ENCODE measurements at regions not wholly inside any gene's neighbourhood (a gene's known extent, or its start where the extent isn't known, plus 50 kb on each side); places are given as distances from the start of the nearest gene placed in this dataset.

DNA sequence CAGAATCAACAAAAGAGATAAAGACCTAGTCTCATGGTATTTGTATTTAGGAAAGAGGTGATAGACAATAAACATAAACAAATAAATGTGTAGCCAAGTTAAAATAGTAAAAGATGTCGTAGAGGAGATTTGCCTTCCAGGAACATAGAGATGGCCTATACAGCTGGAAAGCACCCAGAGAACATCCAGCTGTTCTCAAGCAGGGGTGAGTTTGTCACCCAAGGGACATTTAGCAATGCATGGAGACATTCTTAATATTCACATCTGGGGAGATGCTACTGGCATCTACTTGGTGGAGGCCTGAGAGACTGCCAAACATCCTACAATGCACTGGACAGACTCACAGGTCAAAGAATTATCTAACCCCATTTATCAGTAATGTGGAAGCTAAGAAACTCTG is 88.3 kb downstream of the C11orf87 start:
- TF ChIP-seq, protein P1, sequence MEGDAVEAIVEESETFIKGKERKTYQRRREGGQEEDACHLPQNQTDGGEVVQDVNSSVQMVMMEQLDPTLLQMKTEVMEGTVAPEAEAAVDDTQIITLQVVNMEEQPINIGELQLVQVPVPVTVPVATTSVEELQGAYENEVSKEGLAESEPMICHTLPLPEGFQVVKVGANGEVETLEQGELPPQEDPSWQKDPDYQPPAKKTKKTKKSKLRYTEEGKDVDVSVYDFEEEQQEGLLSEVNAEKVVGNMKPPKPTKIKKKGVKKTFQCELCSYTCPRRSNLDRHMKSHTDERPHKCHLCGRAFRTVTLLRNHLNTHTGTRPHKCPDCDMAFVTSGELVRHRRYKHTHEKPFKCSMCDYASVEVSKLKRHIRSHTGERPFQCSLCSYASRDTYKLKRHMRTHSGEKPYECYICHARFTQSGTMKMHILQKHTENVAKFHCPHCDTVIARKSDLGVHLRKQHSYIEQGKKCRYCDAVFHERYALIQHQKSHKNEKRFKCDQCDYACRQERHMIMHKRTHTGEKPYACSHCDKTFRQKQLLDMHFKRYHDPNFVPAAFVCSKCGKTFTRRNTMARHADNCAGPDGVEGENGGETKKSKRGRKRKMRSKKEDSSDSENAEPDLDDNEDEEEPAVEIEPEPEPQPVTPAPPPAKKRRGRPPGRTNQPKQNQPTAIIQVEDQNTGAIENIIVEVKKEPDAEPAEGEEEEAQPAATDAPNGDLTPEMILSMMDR (IDR thresholded peaks at IDR 0.05), result no peak

DNA sequence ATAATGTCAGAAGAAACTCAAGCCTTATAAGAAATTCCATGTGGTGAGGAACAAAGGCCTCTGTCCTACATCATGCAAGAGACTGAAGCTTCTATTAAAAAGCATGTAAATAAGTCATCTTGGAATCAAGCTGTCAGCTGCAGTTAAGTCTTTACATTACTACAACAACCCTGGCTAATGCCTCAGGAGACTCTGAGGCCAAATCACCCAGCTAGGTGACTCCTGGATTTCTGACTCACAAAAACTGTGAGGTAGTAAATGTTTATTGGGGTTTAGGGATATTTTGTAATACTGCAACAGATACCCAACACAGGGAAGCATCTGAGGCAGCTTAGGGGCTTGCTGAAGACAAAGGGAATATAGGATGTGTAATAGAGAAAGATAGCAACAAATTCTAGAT is 89.6 kb downstream of the C11orf87 start:
- TF ChIP-seq, protein P1 (IDR thresholded peaks at IDR 0.05), result no peak

DNA sequence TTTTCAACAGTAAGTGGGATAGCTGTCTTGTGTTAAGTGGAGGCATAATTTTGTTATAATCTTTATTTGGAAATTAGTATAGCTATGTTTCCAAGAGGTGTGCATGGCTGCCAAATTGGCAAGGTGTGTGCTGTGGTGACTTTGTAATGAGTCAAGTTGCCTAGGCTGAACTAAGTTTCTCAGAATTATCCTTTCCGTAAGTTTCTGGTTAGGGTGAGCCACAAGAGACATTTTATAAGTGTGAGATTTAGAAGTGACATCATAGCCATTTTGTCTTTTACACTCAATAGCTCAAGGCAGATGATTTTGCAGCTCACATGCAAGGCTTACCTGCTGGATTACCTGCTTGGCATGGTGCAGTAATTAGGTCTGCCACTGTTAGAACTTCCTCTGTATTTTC is 90.3 kb downstream of the C11orf87 start:
- TF ChIP-seq, protein P1 (IDR thresholded peaks at IDR 0.05), result no peak

DNA sequence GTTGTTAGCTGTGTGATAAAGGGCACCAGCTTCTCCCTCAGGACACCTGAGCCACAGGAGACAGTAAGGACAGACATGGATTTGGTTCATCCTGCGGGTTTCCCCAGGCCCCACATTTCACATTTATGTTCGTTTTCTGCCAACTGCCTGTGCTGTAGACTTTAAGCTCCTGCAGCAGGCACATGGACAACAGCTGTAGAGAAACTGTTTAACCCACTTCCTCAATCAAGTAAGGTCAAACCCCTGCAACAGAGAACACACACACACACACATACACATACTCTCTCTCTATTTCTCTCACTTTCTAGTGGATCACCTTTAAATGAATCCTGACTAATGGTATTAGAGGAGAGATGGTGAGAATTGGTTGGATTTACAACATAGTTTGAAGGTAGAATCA is 90.7 kb downstream of the C11orf87 start:
- TF ChIP-seq, protein P1 (IDR thresholded peaks at IDR 0.05), result no peak

DNA sequence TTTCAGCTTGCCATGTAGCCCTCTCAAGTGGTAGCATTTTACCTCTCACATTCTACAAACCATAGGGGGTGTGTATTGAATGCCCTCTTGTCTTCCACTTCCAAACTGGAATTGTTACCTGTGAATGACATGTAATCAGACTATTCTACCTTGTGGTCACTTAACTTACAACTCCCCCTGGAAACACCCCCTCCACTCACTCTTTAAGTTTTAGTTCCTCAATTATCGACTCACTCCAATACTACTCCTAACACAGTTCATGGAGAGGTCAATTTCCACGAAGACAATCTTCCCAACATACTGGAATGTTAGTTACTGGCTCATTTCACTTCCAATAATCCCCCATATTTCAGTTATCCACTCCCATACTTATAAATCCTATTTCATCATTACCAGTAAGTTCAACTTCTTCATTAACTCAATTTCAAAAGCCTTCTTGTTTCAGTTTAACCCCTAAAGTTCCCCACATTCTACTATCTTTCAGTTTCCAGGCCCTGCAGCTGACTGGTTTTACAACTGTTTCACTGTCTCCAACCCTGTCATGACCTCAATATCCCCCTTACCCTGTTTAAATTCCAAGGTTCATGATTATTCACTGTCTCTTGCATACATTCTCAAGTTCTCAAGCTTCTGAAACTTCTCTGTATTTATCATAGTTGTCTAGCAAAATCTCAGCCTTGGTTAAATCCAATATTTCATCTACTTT is 92.5 kb downstream of the C11orf87 start:
- TF ChIP-seq, protein P1 (IDR thresholded peaks at IDR 0.05), result no peak

DNA sequence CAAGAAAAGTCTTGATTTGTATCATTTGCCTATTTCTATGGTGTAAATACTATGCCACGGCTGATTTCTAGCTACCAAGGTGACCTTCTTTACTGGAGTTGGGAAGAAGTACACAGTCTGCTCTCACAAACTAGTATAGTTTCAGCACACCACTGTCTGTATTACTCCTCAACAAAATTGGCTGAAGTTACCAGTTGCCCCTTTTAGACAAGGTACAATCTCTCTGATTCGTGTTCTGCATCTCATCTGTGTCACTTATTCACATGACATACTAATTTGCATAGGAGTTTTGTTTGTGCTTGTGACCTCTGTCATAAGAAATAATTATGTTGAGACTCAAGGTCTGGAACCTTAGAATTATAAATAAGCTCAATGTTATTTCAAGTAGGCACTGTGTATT is 97.3 kb downstream of the C11orf87 start:
- TF ChIP-seq, protein P1 (IDR thresholded peaks at IDR 0.05), result no peak

DNA sequence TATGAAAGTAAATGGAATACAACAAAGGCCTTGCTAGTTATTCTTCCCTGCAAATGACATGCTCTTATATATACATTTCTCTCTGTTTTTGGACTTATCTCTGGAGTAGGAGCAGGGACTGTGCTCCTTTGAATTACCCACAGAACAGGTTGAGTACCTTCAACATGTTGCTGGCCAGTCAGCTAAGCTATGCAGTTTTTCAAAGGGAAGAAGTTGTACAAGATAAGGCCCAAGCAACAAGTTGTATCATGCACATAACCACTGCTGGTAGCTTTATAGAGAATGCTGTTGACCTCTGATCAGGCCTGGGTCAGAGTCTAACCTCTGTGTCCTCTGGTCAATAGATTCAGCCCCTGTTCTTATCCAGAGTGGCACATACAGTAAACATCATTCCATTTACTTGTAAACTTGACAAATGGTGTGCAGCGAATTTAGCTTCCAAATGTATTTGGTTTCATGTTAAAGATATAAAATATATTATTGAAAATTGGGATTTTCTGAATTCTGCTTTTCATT is 99.6 kb downstream of the C11orf87 start:
- TF ChIP-seq, protein P1 (IDR thresholded peaks at IDR 0.05), result no peak
